HG02884 (cell line): ENCODE measurements at regions not wholly inside any gene's neighbourhood (a gene's known extent, or its start where the extent isn't known, plus 50 kb on each side); places are given as distances from the start of the nearest gene placed in this dataset.
A peak's percentile ranks its signal among the peaks of the same experiment; 100 is the strongest.

Experiments used
- ATAC-seq: cut with Tn5 transposase; IDR thresholded peaks from one replicate; pipeline ENCODE4 v1.9.1; 2021; ENCODE audit warnings: mild to moderate bottlenecking, moderate library complexity; ENCODE audit not compliant: unreplicated experiment

GRCh38 chr14:22478670-22479069 is 110.4 kb downstream of the DAD1 start:
- ATAC-seq: no peak

DNA sequence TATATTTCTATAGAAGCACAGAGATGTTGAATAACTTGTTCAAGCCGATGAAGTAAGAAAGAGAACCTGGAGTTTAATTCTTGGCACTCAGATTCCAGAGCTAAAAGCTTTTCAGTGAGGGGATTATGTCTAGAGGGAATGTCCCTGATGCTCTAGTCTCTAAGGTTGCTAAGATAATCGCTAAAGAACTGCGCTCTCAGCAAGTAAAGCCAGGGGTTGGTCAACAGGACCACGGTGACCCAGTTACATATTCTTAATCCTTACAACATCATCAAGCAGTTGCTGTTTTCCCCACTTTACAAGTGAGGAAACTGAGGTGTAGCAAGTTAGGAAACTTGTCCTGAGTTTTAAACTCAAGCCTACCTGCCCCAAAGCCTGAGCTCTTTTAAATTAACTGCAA is 110.8 kb downstream of the DAD1 start:
- ATAC-seq: no peak

DNA sequence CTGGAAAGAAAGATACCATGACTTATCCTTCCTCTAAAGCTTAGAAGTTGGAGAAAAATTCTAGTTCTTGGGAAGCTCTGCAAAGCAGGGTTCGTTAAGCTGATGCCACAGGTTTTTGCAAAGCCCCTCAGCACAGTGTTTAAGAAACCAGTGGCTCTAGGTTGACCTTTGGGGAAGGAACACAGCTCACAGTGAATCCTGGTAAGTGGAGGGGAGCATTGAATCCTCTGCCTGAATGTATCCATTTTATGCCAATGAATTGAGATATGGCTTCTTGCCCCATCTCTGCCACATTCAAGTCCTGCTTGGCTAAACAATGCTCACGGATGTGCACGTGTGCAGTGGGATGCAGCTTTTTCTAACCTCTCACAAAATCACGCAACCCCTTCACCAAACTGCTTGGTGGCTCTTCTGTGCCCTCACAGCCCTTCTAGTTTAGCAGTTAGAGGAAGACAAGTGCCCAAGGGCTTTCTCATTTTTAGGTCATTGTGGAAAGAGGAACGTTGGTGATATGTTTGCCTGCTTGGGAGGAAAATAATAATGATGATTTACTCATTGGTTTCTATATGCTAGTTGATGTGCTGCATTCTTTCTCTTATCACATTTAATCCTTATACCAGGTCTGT is 111.3 kb downstream of the DAD1 start:
- ATAC-seq: no peak

- ATAC-seq: no peak
These were observed 112.1 kb downstream of the DAD1 start for GRCh38 chr14:22476887-22477286.

DNA sequence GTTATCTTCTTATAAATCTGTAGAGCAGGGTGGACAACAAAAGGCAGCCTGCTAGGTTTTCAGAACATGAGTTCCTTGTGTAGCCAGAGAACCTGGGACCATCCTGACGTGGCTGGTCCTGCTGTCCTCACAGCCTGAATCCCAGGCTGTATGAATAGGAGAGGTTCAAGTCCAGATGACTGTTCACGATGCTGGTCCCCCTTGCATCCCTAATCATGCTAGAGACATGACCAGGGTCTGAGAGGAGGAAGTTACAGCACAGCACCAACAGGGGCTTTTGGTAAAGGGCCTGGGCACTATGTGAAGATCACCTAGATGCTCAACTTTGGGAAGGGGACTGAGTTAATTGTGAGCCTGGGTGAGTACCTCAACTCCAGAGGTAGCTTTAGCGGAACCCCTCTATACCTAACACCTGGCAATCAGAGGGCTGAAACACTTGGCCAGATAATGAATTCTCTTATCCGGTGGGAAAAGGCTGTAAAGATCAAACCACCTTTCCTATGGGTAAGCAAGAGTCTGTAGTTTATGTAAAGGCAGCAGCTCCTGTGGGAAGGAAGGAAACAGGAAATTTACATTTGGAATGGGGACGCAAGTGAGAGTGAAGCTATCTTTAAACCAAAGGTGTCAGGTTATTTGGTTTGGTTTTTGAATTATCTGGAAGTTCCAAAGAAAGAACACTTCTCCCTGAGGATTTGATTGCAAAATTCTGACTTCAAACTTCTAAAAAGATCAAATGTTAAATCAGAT is 112.8 kb downstream of the DAD1 start:
- ATAC-seq: no peak

DNA sequence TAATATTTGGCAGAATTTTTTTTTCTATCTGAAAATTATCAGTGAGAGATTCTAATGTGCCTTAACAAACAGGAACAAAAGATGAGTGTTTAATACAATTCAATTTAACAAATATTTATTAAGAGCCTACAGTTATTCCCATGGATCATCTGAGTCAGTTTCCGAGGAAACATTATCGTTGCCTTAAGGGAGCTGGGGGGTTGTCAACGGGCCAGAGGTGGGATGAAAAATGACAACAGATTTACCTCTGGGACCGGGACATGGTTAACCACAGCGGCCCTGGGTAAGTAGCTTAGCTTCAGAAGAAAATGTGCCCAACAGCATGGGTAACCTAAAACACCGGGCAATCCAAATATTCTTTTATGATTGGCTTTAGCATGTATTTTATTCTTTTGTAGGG is 113.6 kb downstream of the DAD1 start:
- no peak for ATAC-seq

GRCh38 chr14:22474730-22475351 is 114.2 kb downstream of the DAD1 start:
- no peak for ATAC-seq

GRCh38 chr14:22472935-22473854 is 115.8 kb downstream of the DAD1 start:
- peak; percentile 63 for ATAC-seq

- ATAC-seq: no peak
These were observed 116.6 kb downstream of the DAD1 start for GRCh38 chr14:22472466-22472865.

DNA sequence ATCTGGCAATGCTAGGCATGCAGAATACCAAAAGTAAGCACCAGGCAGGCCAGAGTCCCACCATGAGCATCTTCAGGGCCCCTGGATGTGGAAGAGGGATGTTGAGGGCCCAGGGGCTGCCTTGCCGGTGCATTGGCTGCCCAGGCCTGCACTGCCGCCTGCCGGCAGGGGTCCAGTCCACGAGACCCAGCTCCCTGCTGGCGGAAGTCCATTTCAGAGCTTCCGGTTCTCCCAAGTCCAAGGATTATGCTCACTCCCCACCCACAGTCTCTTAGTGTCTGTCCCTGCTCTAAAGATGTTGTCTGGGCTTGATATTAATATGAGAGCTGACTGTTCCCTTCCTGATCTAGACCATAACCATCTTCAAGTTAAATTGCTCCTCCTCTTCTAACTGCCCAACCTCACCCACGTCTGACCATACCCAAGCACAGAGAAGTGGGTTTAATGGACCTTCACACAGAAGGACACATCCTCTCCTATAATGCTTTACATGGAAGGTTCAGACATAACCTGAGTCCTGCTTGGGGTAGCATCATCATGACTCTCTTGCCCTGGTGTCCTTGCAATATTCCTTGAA is 117.4 kb downstream of the DAD1 start:
- no peak for ATAC-seq

DNA sequence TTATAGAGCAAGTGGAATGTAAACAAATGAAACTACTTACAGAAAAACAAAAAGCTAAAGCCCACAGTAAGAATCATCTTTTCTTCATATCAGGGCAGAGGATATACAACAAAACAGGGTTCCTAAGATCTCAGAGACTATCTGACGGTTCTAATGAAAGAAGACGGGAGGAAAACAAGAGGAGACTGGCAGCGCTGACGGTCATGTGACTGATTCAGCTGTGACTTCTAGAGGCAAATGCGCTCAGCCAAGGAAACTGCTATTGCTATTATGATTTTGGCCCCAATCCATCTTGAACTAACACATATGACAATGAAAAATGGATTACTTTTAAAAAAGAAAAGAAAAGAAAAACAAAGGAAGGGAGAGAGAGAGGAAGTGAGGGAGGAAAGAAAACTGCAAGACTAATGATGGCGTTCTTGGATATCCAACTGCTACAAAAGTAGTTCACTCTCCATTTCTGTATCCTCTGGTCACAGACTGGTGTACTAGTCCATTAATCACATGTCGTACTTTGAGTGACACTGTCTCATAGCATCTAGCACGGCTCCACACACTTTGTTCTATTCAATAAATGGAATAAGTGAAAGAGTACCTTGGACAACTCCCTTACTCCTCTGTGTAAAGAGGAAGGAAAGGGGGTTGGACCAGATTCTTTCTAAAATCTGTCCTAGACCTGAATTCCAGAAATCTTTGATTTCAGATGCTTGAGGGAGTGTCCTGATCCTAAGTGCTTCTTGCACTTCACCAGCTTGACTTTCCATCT is 119.3 kb downstream of the DAD1 start:
- ATAC-seq: no peak

DNA sequence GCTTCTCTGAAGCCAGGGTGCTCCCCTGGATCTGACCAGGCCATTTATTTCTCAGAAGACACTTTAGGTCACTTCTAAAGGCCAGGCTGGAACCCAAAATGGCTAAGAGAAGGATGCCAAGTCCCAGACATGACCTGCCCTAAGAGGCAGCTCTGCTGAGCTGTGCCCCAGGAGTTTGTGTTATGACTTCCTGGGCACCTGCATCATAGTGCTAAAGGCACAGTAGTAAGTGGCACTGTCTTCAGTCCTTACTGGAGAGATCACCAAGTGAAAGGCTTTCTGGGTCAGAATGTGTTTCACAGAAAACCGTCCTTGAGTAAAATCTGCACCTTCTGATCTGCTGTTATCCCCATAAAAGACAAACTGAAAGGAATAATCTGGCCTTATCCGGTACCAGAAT is 120.2 kb downstream of the DAD1 start:
- no peak for ATAC-seq

DNA sequence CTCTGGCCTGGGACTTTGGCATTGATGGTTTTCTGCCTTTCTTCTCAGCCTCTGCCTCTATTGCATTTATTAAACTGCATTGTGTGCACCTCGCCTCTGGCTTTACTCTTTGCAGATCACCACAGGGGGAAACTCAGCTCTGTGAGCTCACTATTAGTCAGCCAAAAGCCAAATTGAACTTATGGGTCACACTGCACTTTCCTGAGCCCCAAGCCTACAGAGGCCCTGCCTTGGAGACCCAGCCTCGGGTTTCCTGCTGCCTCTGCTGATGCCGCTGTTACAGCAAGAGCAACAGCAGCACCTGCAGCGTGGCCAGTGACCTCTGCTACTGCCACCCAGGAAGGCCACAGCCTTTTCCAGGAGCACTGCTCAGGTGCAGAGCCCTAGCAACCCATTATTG is 122.5 kb downstream of the DAD1 start:
- peak; percentile 40 for ATAC-seq

- ATAC-seq: no peak
These were observed 123.7 kb downstream of the DAD1 start for GRCh38 chr14:22465201-22465840.

DNA sequence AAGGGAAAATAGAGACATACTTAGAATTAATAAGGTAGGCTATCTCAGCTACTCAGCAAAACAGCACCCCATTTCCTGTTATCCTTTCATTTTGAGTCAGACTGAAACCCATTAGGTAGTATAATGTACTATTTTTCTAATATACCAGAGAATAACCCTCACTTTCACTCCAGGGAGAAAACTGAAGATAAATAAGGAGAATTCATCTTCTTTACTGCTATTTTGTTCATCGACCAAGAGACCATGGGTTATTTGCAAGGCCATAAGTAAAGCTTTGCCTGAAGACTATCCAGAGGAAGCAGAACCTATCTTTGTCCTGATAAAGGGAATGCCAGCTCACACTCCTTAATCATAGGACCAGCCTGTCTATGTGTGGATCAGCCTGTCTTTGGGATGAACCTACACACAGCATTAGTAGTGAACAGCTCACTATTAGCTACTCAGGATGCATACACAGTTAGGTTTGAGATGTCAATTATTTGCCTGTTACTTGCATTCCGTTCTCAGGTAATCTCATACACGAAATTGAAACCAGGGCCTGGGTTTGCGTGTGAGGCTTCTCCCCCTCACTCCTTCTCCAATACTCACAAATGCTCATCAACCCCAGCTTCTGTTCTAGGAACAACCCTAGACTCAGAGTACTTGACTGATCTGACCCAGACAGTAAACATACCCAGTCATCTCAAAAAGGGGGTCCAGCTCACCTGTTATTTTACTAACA is 124.4 kb downstream of the DAD1 start:
- ATAC-seq: peak; percentile 57

DNA sequence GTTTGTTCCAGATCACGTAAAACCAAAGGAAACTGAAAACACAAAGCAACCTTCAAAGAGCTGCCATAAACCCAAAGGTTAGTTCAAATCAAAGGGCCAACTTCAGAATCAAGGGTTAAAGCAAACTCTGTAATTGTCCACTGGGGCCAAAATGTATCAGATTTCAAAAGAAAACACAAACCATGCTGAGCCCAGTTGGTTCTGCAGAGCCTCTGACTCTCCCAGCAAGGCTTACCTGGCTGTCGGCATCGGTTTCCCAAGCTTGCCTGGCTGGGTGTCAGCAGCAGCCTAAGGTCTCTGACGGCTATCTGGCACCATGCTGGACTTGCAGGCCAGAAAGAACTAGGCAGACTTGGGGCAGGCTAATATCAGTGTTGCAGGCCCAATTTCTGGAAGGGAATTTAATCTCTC is 125.3 kb downstream of the DAD1 start:
- ATAC-seq: no peak

- no peak for ATAC-seq
These were observed 126.1 kb downstream of the DAD1 start for GRCh38 chr14:22462923-22463322.

DNA sequence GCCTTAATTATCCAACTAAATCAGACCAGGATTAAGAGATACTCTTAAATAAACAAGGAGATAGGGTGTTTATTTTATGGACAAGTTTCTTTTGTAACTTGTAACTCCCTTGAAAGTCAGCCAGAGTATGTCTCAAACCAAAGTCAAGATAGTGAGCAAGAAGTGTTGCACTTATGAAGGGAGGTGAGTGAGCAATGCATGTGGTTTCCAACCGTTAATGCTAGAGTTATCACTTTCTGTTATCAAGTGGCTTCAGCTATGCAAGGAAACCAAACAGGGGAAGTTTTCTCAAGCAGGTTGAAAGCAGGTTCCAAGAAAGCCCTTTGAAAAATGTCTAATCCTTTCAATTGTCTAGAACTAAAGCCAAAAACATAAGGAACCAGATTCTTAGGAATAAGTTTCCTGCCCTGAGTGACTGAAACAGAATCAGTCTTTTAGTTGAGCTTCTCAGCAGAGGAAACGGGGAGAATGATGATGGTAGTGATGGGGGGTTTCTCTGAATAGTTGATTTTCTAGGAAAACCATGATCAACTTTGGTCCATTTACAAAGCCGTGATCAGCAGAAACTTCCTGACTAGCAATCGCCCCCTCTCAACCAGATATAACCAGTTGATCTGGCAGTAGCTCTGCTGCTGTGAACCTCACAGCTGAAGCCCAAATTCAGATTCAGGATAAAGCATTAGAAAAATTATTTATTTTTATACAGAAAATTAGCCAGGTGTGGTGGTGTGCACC is 128.4 kb downstream of the DAD1 start:
- ATAC-seq: peak; percentile 33
